ENCODE measurements at regions not wholly inside any gene's neighbourhood (a gene's known extent, or its start where the extent isn't known, plus 50 kb on each side); places are given as distances from the start of the nearest gene placed in this dataset.

- no peak overlapping the region for H2AFZ ChIP-seq (ENCODE audit: low read depth, low read length, severe bottlenecking)
These were observed 69.3 kb upstream of the FYN start for GRCh38 chr6:111942561-111942960.

GRCh38 chr6:111943266-111943665, 70.0 kb upstream of the FYN start:
- Histone ChIP-seq H3K79me2 (ENCODE audit: insufficient read depth, low read length) (no peaks in the 10 kb centered on the region), H3K27ac (ENCODE audit: low read depth, low read length) (no peak overlapping the region), H4K20me1 (ENCODE audit: low read depth, low read length) (no peaks in the 10 kb centered on the region), H3F3A (ENCODE audit: insufficient read depth) (no peaks in the 10 kb centered on the region), H3K9ac (ENCODE audit: low read length) (no peak overlapping the region), H3K4me3 (ENCODE audit: insufficient read depth, low read length, poor library complexity, severe bottlenecking) (no peak overlapping the region), H3K9me3 (ENCODE audit: insufficient read depth, low read length) (no peaks in the 10 kb centered on the region), H3K9me2 (replicated peaks; ENCODE audit: insufficient read depth, low read length) (no peaks in the 10 kb centered on the region), H3K36me3 (ENCODE audit: low read length) (no peaks in the 10 kb centered on the region), H3K4me2 (ENCODE audit: low read depth, low read length, poor library complexity, severe bottlenecking) (no peak overlapping the region), H2AFZ (ENCODE audit: low read depth, low read length, severe bottlenecking) (no peak overlapping the region), H3K27me3 (ENCODE audit: low read length) (no peaks in the 10 kb centered on the region)
- TF ChIP-seq CTCF (IDR thresholded peaks at IDR 0.05; ENCODE audit: insufficient read depth, low read length, poor library complexity, severe bottlenecking) (no peak), EZH2phosphoT487 (conservative IDR thresholded peaks at IDR 0.05; ENCODE audit: low read length) (no peak)

More at GRCh38 chr6:111942561-111942960, 69.3 kb upstream of the FYN start:
- no peak for TF ChIP-seq CTCF (IDR thresholded peaks at IDR 0.05; ENCODE audit: insufficient read depth, low read length, poor library complexity, severe bottlenecking)
- TF ChIP-seq EZH2phosphoT487 (conservative IDR thresholded peaks at IDR 0.05; ENCODE audit: low read length): no peak
- Histone ChIP-seq H4K20me1 (ENCODE audit: low read depth, low read length) (no peaks in the 10 kb centered on the region), H3K36me3 (ENCODE audit: low read length) (no peaks in the 10 kb centered on the region), H3K79me2 (ENCODE audit: insufficient read depth, low read length) (no peaks in the 10 kb centered on the region), H3K9ac (ENCODE audit: low read length) (no peak overlapping the region), H3F3A (ENCODE audit: insufficient read depth) (no peaks in the 10 kb centered on the region), H3K9me3 (ENCODE audit: insufficient read depth, low read length) (no peaks in the 10 kb centered on the region), H3K9me2 (replicated peaks; ENCODE audit: insufficient read depth, low read length) (no peaks in the 10 kb centered on the region), H3K4me3 (ENCODE audit: insufficient read depth, low read length, poor library complexity, severe bottlenecking) (no peak overlapping the region), H3K4me2 (ENCODE audit: low read depth, low read length, poor library complexity, severe bottlenecking) (no peak overlapping the region), H3K27ac (ENCODE audit: low read depth, low read length) (no peak overlapping the region), H3K27me3 (ENCODE audit: low read length) (no peaks in the 10 kb centered on the region)

- H3K9ac ChIP-seq (ENCODE audit: low read length): no peak overlapping the region
- H3K4me3 ChIP-seq (ENCODE audit: insufficient read depth, low read length, poor library complexity, severe bottlenecking): no peak overlapping the region
- H3K27me3 ChIP-seq (ENCODE audit: low read length): no peaks in the 10 kb centered on the region
- H3K79me2 ChIP-seq (ENCODE audit: insufficient read depth, low read length): no peaks in the 10 kb centered on the region
- H2AFZ ChIP-seq (ENCODE audit: low read depth, low read length, severe bottlenecking): no peak overlapping the region
- no peak overlapping the region for H3K27ac ChIP-seq (ENCODE audit: low read depth, low read length)
- no peaks in the 10 kb centered on the region for H4K20me1 ChIP-seq (ENCODE audit: low read depth, low read length)
- H3F3A ChIP-seq (ENCODE audit: insufficient read depth): no peaks in the 10 kb centered on the region
- H3K9me2 ChIP-seq (replicated peaks; ENCODE audit: insufficient read depth, low read length): no peaks in the 10 kb centered on the region
- no peaks in the 10 kb centered on the region for H3K9me3 ChIP-seq (ENCODE audit: insufficient read depth, low read length)
- H3K36me3 ChIP-seq (ENCODE audit: low read length): no peaks in the 10 kb centered on the region
- no peak overlapping the region for H3K4me2 ChIP-seq (ENCODE audit: low read depth, low read length, poor library complexity, severe bottlenecking)
- no peak for TF ChIP-seq EZH2phosphoT487 (conservative IDR thresholded peaks at IDR 0.05; ENCODE audit: low read length)
- no peak for TF ChIP-seq CTCF (IDR thresholded peaks at IDR 0.05; ENCODE audit: insufficient read depth, low read length, poor library complexity, severe bottlenecking)
These were observed 70.5 kb upstream of the FYN start for GRCh38 chr6:111943726-111944125.

Data from SU-DHL-6 (cell line).